Renal cortical epithelial cell (primary cell): ENCODE measurements at regions not wholly inside any gene's neighbourhood (a gene's known extent, or its start where the extent isn't known, plus 50 kb on each side); places are given as distances from the start of the nearest gene placed in this dataset.

Experiments used
- DNase-seq: peaks from one replicate; pipeline ENCODE4 v3.0.0-alpha.2; 2011; ENCODE audit warnings: low read depth

DNA sequence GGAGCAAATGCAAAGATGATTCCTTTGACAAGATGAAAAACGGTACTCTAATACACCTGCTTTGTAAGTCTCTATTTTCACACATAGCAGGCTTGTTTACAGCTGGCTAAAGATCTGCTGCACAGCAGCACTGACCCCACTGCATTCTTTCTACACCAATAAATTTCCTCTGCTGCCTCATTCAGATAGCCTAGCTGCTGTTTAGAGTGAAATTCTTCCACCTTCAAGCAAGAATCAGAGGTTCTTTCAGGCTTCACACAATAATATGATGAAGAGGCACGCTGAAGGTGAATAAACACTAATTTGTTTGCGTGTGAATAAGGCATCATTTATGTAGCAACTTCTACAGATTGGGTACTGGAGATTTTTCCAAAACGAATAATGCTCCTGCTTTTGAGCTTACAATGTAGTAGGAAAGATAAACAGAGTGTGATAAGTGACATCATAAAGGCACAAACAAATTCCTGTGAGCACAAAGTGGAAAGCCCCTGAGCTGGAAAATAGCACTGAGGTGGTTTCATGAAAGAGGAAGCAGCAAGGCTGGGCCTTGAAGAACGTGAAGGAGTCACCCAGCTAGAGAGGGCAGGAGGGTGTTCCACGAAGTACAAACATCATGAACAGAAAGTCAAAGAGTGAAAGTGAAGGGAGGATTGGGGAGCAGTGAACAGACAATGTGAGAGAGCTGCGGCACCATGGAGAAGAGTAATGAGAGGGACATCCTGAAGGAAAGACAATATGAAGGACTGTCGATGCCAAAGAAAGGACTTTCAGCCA lies 543.4 kb downstream of the CD83 start:
- DNase-seq = peak; percentile 81

GRCh38 chr6:14661691-14662090 lies 544.1 kb downstream of the CD83 start:
- no peak for DNase-seq

DNA sequence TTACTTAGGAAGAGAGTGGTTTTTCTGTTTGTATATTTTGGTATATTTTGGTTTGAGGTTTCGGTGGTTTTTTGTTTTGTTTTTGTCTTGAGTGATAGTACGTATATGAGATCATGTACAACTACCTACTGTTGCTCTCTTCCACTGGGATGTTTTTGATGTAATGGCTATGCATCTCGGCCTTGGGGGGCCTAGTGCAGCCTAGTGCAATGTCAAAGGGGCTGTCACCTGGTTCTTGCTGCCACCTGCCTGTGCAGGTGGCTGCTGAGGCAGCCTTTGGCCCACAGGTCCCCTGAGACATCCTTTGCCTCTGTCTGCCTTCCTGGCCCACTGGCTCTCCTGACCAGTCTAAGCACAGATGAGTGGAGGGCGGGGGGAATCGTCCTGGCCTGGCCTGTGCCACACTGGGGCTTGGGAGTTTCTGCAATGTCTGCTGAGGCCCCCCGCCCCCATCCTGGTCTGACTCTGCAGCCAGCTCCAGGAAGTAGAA lies 546.6 kb downstream of the CD83 start:
- no peak for DNase-seq

DNA sequence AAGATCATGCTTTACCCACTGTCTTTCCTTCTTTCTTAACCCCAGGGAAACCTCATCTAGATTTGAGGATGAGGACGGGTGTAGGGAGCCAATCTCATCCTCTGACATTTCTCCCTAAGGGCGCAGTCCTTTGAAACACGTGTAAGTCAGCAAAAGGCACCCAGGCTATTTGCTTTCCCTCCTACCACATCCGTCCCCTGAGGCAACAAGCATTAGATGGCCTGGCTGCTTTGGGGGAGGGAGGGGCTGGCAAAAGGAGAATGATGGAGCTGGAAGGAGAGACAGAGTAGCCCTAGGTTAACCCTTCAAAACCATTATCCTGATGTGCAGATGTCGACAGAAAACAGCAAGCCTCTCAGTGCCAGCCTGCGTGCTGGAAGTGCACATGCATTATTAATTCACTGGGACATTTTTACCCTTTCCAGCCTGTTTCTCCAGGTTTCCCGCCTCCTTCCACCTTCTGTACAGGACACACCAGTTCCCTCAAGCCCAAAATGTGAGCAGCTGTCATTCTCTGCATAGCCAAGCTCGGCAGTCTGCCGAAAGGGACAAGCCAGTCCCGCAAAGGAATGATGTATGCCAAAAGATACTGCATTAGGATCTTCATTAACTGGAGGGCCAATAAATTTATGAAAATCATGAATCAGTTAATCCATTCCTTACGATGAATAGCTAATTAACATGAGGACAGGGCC lies 547.2 kb downstream of the CD83 start:
- DNase-seq = no peak

- DNase-seq = peak; percentile 54
Observed at GRCh38 chr6:14665827-14666724, 548.5 kb downstream of the CD83 start.

DNA sequence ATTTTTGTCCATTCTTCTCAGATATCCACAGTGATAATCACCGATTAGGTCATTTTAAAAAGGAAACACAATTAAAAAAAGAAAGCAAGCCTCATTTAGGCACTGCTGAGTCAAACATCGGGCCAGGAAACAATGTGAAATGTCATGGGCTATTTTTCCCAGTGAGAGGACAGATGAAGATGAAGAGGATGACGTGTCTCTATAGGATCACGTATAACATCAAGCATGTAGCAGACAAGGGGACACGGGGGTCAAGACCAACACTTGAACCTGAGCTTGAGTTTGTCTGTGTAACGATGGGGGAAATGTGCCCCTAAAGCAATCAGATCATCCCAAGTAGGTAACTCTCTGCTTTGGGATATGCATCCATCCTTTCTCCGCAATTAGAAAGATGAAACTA lies 553.2 kb downstream of the CD83 start:
- DNase-seq = no peak

DNA sequence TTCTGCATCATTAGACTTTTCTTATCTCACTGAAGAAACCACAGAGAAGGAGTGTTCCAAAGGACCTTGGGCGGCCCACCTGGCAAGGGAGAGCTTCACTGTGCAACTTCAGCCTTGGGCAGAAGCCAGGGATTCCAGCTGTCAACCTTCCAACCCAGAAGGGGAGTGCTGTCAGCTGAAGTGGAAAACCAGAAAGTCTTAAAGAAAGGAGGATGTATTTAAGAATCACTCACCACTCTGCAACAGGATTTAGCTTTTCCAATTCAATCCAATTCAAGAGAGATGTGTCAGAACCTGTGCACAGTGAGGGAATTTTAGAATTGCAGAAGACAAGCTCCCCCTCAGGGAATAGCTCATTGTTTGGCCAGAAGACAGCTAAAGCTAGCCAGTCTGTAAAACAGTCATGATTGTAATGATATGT lies 553.7 kb downstream of the CD83 start:
- peak; percentile 78 for DNase-seq

- DNase-seq = no peak
Observed at GRCh38 chr6:14671937-14672336, 554.4 kb downstream of the CD83 start.

- DNase-seq = no peak
Observed at GRCh38 chr6:14673201-14673600, 555.6 kb downstream of the CD83 start.

- no peak for DNase-seq
Observed at GRCh38 chr6:14674458-14674857, 556.9 kb downstream of the CD83 start.

GRCh38 chr6:14674867-14675648 lies 557.5 kb downstream of the CD83 start:
- no peak for DNase-seq

DNA sequence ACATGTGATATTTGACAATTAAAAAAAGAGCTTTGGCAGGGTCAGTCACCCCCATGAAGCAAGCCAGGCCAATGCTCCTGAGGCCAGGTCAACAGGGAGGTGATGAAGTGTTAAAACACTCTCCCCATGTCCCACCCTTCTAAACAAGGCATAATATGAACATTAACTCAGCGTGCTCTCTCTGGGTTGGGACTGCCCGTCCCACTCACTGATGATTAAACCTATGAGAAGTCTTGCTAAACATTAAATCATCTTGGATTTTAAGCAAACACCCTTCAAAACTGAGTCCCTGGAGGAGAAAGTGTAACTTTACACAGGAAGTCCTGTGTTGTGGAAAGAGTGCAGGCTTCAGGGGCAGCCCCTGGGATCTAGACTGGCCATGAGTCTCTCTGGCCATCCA lies 558.5 kb downstream of the CD83 start:
- DNase-seq = peak; percentile 88

DNA sequence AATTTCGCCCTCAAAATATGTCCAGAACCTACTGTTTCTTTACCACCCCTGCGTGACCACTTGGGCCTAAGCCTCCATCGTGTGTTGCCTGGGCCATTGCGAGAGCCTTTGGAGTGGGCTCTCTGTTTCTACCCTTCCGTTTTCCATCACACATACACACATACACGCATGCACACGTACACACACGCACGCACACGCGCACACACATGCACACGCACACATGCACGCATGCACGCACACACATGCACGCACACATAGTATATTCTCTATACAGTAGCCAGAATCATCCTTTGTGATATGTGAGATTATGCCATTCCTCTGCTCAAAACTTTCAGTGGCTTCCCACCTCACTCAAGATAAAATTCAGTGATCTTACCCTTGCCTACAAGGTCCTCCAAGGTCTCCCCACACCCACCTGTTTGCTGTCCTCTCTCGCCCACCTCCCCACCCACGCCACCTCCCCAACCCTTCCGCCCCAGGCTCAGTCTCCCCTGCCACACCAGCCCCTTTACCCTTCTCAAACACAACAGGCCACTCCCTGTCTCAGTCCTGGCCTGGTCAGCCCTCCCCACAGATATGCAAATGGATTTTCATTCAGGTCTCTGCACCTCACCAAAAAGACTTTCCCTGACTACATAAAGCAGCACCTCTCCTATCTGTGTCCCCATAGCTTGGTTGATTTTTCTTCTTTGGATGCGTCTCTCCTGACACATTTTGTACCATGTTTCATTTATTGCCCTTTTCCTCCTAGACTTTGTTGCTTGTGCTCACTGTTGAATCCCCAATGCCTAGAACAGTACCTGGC lies 559.6 kb downstream of the CD83 start:
- DNase-seq = no peak

- DNase-seq = no peak
Observed at GRCh38 chr6:14681699-14682487, 564.0 kb upstream of the JARID2 start.

DNA sequence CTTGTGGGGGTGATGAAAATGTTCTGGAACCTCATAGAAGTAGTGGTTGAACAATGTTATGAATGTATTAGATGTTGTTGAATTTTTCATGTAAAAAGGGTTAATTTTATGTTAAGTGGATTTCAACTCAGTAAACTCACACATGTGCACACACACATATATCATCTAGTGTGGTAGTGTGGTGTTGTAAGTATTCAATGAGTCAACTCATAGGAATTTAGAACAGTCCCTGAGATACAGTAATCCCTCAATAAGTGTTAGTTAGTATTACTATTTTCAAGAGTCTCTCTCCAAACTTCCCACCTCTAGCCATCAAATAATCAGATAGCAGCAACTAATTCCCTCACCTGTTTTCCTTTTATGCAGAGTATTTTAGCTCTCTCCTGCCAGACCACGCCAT lies 563.1 kb upstream of the JARID2 start:
- peak; percentile 83 for DNase-seq

DNA sequence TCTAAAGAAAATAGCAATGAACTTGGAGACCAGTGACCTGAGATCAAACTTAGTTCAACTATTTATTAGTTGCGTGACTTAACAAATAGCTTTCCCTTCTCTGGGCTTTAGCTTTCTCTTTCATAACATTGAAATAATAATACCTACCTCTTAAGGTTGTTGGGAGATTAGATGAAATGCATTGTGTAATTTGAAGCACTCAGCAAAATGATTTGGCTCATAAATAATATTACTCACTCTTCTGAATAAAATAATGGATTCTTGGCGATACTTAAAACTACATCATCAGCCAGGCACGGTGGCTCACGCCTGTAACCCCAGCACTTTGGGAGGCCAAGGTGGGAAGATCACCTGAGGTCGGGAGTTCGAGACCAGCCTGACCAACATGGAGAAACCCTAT lies 556.2 kb upstream of the JARID2 start:
- DNase-seq = no peak

GRCh38 chr6:14690120-14691056 lies 555.5 kb upstream of the JARID2 start:
- no peak for DNase-seq

- no peak for DNase-seq
Observed at GRCh38 chr6:14692208-14692607, 553.7 kb upstream of the JARID2 start.
